AG09319 (cell line): ENCODE measurements at regions not wholly inside any gene's neighbourhood (a gene's known extent, or its start where the extent isn't known, plus 50 kb on each side); places are given as distances from the start of the nearest gene placed in this dataset.
"Not testable (repeated sequence)": the region's sequence is repeated elsewhere in the genome, so short reads cannot be mapped to it uniquely, and the experiment has no call there.

Experiments used
- DNase-seq: peaks from one replicate; pipeline ENCODE4 v3.0.0-alpha.2; 2010; ENCODE audit warnings: low read depth; ENCODE audit errors: extremely low read depth
- CTCF ChIP-seq: IDR thresholded peaks from 2 replicates; pipeline ENCODE4 v1.5.1; 2011; ENCODE audit warnings: low read depth, mild to moderate bottlenecking, inconsistent platforms, low read length, moderate library complexity

GRCh38 chr7:45259966-45260646 lies 102.5 kb downstream of the RAMP3 start:
- DNase-seq = no peak
- TF ChIP-seq CTCF = no peak; the same call in none of the 2 replicates

- DNase-seq = no peak
- TF ChIP-seq CTCF = no peak
These were observed 109.7 kb downstream of the RAMP3 start for GRCh38 chr7:45267262-45267661.

GRCh38 chr7:45268013-45268412 lies 110.4 kb downstream of the RAMP3 start:
- DNase-seq = no peak
- no peak for TF ChIP-seq CTCF

GRCh38 chr7:45269192-45269591 lies 111.6 kb downstream of the RAMP3 start:
- TF ChIP-seq CTCF = no peak
- no peak for DNase-seq

GRCh38 chr7:45278763-45279398 lies 121.3 kb downstream of the RAMP3 start:
- no peak for TF ChIP-seq CTCF
- no peak for DNase-seq

- DNase-seq = not testable (repeated sequence)
These were observed 132.0 kb downstream of the RAMP3 start for GRCh38 chr7:45289611-45290010.

GRCh38 chr7:45290880-45291279 lies 133.3 kb downstream of the RAMP3 start:
- no peak for DNase-seq
- TF ChIP-seq CTCF = no peak

GRCh38 chr7:45292481-45292880 lies 134.9 kb downstream of the RAMP3 start:
- no peak for TF ChIP-seq CTCF
- no peak for DNase-seq
